ENCODE measurements at regions not wholly inside any gene's neighbourhood (a gene's known extent, or its start where the extent isn't known, plus 50 kb on each side); places are given as distances from the start of the nearest gene placed in this dataset.

GRCh38 chr13:60990032-60990733, 425.5 kb downstream of the PCDH20 start:
- TF ChIP-seq POLR2A (IDR thresholded peaks at IDR 0.05; ENCODE audit: low read length) (no peak), GATA1 (IDR thresholded peaks at IDR 0.05; ENCODE audit: low read depth, low read length) (no peak)
- peak; percentile 0 to 10 for DNase-seq

GRCh38 chr13:60986301-60986700, 429.3 kb downstream of the PCDH20 start:
- TF ChIP-seq GATA1 (IDR thresholded peaks at IDR 0.05; ENCODE audit: low read depth, low read length) (no peak), POLR2A (IDR thresholded peaks at IDR 0.05; ENCODE audit: low read length) (no peak)
- no peak for DNase-seq

GRCh38 chr13:60981407-60981806, 434.2 kb downstream of the PCDH20 start:
- DNase-seq = no peak
- TF ChIP-seq GATA1 (IDR thresholded peaks at IDR 0.05; ENCODE audit: low read depth, low read length) (no peak), POLR2A (IDR thresholded peaks at IDR 0.05; ENCODE audit: low read length) (no peak)

GRCh38 chr13:60976367-60976766, 439.3 kb downstream of the PCDH20 start:
- TF ChIP-seq POLR2A (IDR thresholded peaks at IDR 0.05; ENCODE audit: low read length) (no peak), GATA1 (IDR thresholded peaks at IDR 0.05; ENCODE audit: low read depth, low read length) (no peak)
- DNase-seq = no peak

- no peak for TF ChIP-seq POLR2A (IDR thresholded peaks at IDR 0.05; ENCODE audit: low read length)
- no peak for TF ChIP-seq GATA1 (IDR thresholded peaks at IDR 0.05; ENCODE audit: low read depth, low read length)
- no peak for DNase-seq
Observed at GRCh38 chr13:60974296-60974695, 441.4 kb downstream of the PCDH20 start.

- TF ChIP-seq POLR2A (IDR thresholded peaks at IDR 0.05; ENCODE audit: low read length) = no peak
- no peak for TF ChIP-seq GATA1 (IDR thresholded peaks at IDR 0.05; ENCODE audit: low read depth, low read length)
- DNase-seq = no peak
Observed at GRCh38 chr13:60973529-60973928, 442.1 kb downstream of the PCDH20 start.

DNA sequence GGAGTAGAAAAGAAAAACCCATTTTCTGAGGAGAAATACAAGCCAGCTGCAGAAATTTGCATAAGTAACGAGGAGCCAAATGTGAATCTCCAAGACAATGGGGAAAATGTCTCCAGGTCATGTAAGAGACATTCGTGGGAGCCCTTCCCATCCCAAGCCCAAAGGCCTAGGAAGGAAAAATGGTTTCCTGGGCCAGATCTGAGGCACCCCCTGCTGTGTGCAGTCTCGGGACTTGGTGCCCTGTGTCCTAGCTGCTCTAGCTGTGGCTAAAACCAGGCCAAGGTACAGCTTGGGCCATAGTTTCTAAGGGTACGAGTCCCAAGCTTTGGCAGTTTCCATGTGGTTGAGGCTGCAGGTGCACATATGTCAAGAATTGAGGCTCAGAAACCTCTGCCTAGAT, 444.9 kb downstream of the PCDH20 start:
- no peak for DNase-seq
- TF ChIP-seq GATA1 (IDR thresholded peaks at IDR 0.05; ENCODE audit: low read depth, low read length) = no peak
- TF ChIP-seq POLR2A (IDR thresholded peaks at IDR 0.05; ENCODE audit: low read length) = no peak

DNA sequence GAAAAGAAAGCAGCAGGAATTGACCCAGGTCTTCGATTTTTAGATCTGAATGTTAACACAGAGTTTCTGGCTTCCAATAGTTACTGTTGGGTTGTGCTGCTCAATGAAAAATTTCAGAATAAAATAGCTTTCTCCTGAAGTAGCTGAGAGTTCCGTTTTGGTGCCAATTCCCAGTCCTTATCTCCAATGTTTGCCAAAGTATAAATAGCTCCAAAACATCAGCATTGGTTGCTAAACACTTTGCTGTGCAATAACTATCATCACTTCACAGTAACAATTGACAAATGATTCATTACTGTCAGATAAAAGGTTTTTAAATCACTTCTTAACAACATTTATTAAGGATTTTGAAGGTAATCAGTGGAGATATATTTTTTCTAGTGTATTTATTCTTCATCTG, 446.0 kb downstream of the PCDH20 start:
- DNase-seq = no peak
- TF ChIP-seq GATA1 (IDR thresholded peaks at IDR 0.05; ENCODE audit: low read depth, low read length) (no peak), POLR2A (IDR thresholded peaks at IDR 0.05; ENCODE audit: low read length) (no peak)

GRCh38 chr13:60959427-60959826, 456.2 kb downstream of the PCDH20 start:
- DNase-seq = no peak
- TF ChIP-seq GATA1 (IDR thresholded peaks at IDR 0.05; ENCODE audit: low read depth, low read length) (no peak), POLR2A (IDR thresholded peaks at IDR 0.05; ENCODE audit: low read length) (no peak)

GRCh38 chr13:60957816-60958215, 457.8 kb downstream of the PCDH20 start:
- TF ChIP-seq GATA1 (IDR thresholded peaks at IDR 0.05; ENCODE audit: low read depth, low read length) (no peak), POLR2A (IDR thresholded peaks at IDR 0.05; ENCODE audit: low read length) (no peak)
- no peak for DNase-seq

DNA sequence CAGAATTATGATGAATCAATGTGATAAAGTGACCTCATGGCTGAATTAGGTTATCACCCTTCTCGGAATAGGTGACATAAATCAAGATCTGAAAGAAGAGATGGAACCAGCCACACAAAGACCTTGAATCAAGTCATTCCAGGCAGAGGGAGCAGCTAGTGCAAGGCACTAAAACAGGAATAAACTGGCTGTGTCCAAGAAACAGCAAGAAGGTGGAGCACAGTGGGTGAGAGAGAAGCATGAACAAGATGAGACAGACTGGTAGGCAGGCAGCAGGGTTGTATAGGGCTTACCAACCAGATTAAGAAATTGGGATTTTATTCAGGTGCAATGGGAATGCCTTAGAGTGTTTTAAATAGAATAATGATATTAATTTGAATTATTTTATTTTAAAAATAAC, 470.3 kb downstream of the PCDH20 start:
- DNase-seq = no peak
- no peak for TF ChIP-seq POLR2A (IDR thresholded peaks at IDR 0.05; ENCODE audit: low read length)

DNA sequence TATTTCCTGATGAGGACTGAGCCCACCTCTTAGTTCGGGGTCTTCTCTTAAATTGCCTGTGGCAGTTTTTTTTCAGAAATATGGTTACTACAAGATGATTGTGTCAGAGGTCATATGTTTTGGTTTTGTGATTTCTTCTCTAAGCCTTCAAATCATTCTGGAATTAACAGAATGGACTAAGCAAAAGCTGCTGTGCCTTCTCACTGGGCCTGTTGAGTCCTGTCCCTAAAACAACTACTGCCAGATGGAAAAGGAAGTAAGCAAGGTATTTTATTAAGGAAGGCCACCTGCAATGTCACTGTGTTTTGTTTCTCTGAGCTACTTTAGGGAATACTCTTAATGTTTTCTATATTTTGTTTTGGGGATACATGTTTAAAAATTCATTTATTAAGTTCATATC, 470.8 kb downstream of the PCDH20 start:
- DNase-seq = no peak
- no peak for TF ChIP-seq POLR2A (IDR thresholded peaks at IDR 0.05; ENCODE audit: low read length)
- TF ChIP-seq GATA1 (IDR thresholded peaks at IDR 0.05; ENCODE audit: low read depth, low read length) = no peak

GRCh38 chr13:60944016-60944415, 471.6 kb downstream of the PCDH20 start:
- no peak for TF ChIP-seq POLR2A (IDR thresholded peaks at IDR 0.05; ENCODE audit: low read length)
- no peak for TF ChIP-seq GATA1 (IDR thresholded peaks at IDR 0.05; ENCODE audit: low read depth, low read length)
- no peak for DNase-seq

DNA sequence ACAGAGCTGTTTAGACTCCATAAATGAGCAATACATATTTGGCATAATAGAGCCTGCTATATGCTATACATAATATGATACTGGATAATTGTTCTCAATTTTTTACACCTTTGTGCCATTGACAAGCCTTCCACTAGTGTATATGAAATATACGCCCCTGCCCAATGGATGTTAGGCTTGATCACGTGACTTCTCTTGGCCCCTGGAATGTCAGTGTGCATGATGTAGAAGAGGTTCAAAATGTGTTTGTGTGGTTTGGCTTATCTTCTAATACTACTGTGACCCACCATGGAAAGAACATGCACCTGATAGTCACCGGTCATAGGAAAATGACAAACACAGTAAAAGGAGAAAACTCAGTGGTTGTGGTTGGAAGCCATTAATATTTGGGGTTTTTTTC, 479.4 kb downstream of the PCDH20 start:
- DNase-seq = no peak
- TF ChIP-seq POLR2A (IDR thresholded peaks at IDR 0.05; ENCODE audit: low read length) (no peak), GATA1 (IDR thresholded peaks at IDR 0.05; ENCODE audit: low read depth, low read length) (no peak)

DNA sequence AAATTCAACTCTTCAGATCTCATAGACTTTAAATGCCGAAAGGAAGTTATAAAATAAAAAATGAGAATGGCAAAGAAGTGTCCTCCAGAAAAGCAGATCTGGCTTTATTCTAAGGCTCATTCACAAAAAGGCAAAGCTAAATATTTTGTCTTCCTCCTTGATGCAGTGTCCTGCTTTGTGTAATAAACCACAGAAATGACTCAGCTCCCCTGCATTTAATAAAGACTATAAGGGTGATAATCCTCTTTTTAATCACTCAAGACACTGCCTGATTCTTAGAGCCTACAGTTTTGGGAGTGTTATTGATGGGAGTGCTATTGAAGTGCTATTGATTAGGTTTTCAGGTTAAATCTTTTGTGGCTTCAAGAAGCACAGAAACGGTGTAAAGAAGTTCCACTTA, 482.0 kb downstream of the PCDH20 start:
- TF ChIP-seq POLR2A (IDR thresholded peaks at IDR 0.05; ENCODE audit: low read length) (no peak), GATA1 (IDR thresholded peaks at IDR 0.05; ENCODE audit: low read depth, low read length) (no peak)
- DNase-seq = no peak
